IPS-18c (cell line): ENCODE measurements at regions not wholly inside any gene's neighbourhood (a gene's known extent, or its start where the extent isn't known, plus 50 kb on each side); places are given as distances from the start of the nearest gene placed in this dataset.

Experiments used
- H3K4me3 ChIP-seq: 2 replicates; pipeline ENCODE4 v1.7.0; 2013; ENCODE audit warnings: low read depth, mild to moderate bottlenecking, low read length, moderate library complexity; ENCODE audit not compliant: insufficient read depth
- H3K9me3 ChIP-seq: one replicate; pipeline ENCODE4 v1.6.1; 2013; ENCODE audit warnings: mild to moderate bottlenecking, low read length, moderate library complexity; ENCODE audit not compliant: control insufficient read depth, insufficient read depth

DNA sequence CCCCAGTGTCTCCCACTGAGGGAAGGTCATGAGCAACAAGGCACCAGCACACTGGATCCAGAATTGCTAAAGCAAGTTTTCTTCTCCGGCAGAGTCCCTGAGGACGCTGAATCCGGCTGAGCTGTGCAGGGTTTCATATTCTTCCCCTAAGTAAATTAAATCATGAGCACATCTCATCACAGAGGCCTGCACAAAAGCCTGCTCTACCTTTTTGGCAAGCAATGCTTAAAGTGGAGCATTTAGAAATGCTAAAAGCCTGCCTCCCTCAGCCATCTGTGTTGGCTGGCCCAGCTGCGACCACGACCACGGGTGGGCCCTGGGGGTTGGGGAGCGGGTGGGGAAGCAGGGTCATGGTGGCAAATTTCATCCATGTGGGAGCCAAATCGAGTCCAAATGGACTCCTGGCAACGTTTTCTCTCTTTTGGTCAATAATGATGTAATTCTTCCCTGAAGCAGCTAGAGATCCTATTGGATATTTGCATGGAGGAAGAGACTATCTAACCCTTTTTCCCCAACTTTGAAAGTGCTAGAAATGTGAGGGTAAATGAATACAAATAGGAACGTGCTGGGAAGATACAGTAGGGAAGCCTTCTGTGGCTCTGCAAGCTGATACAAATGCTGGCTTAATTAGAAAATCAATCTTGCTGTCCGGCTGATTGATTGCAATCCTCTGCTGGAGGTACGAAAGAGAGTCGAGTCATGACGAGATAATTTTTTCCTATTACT is 532.8 kb upstream of the TBL1XR1 start:
- no peaks in the 10 kb centered on the region for H3K9me3 ChIP-seq
- no peak overlapping the region for H3K4me3 ChIP-seq

DNA sequence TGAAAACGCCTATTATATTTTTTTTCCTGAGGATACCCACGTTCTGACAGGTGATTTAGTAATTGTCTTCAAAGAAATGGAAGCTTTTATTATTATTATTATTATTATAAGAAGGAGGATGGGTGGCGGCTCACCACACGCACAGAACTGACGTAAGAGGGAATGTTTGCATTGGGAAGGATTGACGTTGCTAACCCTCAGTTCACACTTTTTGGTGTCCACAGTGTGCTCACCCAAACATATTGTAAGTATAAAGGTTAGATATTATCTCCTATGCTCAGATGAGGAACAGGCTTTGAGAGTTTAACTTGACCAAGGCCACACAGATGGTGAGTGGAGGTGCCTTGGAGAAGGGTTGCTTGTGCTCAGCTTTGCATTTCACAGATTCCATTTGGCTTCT is 533.5 kb upstream of the TBL1XR1 start:
- Histone ChIP-seq H3K4me3 (no peak overlapping the region), H3K9me3 (no peaks in the 10 kb centered on the region)

DNA sequence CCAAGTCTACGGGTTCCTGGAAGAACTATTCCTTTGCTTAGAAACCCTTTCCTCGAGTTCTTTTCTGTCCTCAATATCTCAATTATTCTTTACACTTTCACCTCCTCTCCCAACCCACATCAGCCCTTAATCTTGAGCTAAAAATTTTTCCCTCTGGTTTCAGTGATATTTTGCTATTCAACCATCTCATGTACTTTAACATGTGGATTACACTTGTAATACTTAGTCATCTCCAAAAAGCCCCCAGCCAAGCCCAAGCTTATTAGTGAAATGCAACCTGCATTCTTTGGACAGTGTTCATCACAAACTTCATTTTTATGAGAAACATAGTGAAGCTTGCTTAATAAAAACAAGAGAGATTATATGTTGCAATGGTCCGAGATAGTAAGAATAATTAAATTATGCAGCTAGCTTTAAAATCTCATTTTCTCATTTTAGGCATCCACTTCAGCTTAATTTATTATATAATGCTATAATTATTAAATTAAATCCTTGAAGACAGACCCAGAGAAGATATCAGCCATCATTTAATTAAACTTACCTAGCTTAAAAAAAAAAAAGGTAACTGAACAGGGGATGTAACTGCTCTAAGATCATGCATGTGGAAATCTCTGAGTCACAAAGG is 534.5 kb upstream of the TBL1XR1 start:
- Histone ChIP-seq H3K4me3 (no peak overlapping the region), H3K9me3 (no peaks in the 10 kb centered on the region)

DNA sequence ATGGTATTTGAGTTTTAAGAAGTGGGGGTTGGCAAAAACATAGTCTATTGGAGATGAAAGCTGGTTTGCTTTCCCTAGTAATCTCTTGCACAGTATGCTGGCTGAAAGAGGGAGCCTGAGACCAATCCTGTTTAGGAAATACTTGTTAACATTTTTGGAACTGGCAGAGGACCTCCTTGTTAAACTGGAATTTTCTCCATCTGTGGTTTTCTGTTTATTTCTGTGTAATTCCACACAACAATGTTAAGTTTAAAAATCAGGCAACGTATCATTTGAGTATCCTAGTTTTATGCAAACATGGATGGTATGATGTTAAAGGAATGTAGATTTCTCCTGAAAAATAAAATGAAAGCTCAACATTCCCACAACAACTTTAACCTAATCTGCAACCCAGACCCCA is 536.0 kb upstream of the TBL1XR1 start:
- H3K4me3 ChIP-seq = no peak overlapping the region
- no peaks in the 10 kb centered on the region for H3K9me3 ChIP-seq

DNA sequence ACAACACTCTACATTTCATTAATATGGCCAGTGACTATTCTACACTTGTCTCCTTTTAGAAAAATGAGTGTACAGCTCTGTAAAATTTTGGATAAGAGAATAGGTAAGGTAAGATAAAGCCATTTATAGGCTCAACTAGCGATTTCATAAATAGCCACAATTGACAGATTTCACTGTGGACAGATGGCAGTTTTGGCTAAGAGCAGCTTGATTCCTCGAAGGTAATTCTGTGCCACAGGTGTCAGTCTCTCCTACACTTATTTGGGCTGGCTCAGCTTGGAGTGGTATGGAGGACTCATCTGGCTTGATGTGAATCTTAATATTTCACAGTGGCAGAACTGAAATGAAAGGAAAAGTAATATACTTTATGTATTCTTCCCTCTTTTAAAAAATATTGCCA is 536.7 kb upstream of the TBL1XR1 start:
- H3K9me3 ChIP-seq = no peaks in the 10 kb centered on the region
- no peak overlapping the region for H3K4me3 ChIP-seq

DNA sequence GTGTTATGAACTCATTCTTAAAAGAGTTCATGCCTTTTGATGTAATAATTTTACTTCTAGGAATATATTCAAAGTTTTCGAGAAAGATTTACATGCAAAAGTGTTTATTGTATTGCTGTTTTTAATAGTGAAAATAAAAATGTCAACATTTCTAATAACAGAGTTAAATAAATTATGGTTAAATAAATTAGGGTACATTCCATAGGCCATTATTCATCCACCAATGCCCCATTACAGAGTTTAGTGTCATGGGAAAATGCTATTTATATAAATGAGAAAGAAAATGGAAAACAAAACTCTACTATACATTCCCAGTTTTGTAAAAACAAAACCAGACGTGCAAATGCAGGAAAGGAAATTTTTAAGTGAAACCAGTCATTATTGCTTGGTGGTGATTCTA is 538.1 kb upstream of the TBL1XR1 start:
- Histone ChIP-seq H3K4me3 (no peak overlapping the region), H3K9me3 (no peaks in the 10 kb centered on the region)

DNA sequence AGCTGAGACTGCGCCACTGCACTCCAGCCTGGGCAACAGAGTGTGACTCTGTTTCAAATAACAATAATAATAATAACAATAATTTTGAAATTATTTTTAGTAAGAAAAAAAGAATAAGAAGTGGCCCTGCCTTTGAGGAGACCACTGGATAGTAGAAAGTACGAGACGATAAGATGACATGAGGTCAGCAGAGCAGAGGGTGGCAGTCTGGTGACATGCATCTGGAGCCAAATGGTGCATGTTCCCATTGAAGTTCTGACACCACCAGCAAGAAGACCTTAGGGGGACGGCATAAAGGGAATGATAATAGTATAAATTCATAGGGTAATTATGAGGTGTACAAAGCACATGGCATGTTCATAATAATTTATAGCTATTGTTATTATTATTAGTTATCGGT is 542.2 kb upstream of the TBL1XR1 start:
- H3K4me3 ChIP-seq = no peak overlapping the region
- no peaks in the 10 kb centered on the region for H3K9me3 ChIP-seq

DNA sequence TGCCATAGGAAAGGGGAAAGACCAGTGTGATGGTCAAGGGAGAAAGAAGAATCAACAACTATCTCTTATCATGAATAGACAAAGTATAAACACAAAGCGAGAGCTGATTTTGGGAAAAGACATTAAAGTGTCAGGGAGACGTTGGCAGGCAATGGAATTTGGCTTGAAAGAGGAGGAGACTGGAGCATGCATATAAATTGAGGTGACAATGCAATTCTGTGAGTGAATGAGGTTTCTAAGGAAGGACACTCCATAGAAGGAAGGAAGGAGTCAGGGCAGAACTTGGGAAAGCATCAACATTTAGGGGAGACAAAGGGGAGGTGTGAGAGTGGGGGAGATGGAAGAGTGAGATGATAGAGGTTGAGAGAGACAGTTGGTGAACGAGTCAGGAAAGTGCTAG is 543.0 kb upstream of the TBL1XR1 start:
- Histone ChIP-seq H3K9me3 (no peaks in the 10 kb centered on the region), H3K4me3 (no peak overlapping the region)

DNA sequence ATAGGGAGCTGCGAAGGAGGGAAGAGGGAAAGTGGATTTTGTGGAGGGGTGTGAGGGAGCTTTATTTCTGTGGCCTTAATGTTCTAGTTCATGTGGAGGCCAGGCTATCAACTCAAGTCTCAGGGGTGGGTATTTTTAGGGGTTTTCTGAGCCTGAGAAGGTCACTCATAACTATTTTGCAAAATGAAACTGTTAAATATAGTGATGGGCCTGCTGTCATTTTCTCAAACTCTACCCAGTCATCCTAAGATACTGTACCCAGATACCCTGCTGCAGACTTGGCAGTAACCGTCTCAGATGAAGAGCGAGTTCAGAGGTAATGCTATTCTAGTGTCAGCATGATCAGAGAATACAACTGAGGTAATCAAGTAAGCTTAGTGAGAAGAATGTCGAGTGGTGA is 545.0 kb upstream of the TBL1XR1 start:
- H3K9me3 ChIP-seq = no peaks in the 10 kb centered on the region
- no peak overlapping the region for H3K4me3 ChIP-seq

DNA sequence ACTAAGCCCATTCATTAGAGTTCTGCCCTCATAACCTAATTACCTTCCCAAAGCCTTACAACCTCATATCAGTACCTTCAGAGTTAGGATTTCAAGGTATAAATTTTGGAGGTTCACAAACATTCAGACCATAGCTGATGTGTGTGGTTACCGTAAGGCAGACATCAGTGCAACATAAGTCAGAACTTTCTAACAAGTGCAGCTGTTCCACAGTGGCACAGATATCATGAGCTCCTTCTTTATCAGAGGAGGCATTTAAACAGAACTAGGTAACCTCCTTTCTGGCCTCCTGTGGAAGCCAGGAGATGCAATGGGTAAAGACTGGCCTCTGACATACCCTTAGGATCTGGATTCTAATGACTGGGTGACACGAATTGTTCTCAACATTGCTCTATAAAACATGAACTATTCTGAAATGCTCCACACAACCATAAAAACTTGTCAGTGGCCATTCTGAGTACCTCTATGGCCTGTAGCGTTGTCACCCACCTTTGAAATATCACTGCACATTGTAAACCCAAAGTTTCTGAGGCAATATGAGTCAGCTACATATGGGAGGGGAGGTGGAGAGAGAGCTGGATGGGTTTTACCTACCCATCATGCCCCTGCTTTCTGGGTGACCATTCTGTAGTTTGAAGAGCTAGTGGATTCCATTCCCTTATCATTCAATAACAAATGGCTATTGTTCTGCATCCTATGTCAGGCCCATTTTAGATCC is 546.0 kb upstream of the TBL1XR1 start:
- Histone ChIP-seq H3K4me3 (no peak overlapping the region), H3K9me3 (peaks cover 2% of the 10 kb centered on the region)

DNA sequence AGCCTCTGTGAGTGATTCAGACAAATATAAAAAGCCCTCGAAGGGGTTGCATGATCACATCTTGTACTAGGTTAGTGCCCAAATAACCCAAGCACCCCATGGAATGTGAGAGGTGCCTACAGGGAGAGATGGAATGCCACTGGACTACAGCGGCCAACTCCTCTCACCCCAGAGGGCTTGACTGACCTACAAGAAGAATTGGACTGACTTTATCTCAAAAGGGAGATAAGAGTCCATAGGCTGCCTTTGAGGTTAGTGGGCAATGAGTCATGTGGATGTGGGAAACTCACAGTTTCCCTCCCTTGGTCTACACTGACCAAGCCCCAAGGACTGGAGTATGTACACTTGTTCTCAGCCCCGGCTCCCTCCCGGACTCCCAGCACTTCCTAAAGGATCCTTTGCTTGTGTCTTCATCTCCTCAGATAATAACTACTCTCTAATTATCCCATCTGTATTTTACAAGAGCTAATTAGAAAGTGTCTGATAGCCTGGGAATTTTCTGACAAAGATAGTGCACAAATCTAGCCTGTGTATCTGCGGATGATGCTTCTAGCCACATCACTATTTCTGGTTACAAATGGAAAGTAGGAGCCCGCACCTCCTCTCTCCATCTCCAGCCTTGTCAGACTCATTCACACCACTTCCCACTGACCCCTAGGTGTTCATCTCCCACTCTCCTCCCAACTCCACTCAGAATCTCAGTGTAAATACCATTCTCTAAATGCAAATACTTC is 547.8 kb upstream of the TBL1XR1 start:
- Histone ChIP-seq H3K4me3 (no peak overlapping the region), H3K9me3 (peaks cover 2% of the 10 kb centered on the region)

DNA sequence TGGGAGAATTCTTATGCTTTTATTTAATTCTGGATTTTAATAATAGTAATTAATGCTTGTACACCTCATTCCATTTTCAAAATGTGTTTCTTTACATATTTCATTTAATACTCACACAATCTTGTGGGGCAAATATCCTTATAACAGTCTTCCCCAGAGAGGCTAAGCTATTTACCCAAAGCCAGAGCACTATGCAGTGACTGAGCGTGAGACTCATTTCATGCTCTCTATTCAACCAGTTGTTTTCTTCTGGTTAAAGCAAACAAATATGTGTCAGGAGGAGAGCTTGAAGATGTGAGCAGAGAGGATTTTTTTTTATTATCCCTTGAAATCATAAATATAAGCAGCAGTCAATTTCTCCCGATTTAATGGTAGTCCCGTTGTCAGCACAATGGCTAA is 548.3 kb upstream of the TBL1XR1 start:
- H3K4me3 ChIP-seq = no peak overlapping the region
- H3K9me3 ChIP-seq = peaks cover 2% of the 10 kb centered on the region

DNA sequence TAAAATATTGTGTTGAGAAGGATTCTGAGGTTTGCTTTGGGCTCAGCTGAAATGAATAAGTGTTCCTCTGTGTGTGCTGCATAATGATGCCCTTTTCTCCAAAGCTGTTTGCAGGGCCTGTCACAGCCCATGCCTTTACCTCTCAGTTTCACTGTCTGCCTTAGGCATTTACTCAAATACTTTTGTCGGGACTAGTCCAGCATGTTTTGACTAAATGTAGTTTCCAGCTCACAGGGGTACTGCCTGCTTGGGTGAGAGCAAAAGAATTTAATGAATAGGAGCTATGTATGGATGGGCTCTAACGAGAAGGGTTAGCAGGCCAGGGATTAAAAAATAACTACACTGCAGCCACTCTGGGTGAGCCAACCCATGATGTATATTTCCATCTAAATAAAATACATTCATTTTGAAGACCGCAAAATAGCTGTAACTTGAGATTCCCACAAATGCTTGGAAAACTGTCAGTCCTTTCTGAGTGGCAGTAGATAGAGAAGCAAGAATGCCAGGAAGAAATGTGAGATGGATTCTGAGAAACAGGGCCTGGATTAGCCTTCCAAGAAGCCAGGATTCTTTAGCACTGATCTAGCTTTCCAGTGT is 549.2 kb upstream of the TBL1XR1 start:
- Histone ChIP-seq H3K4me3 (no peak overlapping the region), H3K9me3 (peaks cover 2% of the 10 kb centered on the region)

DNA sequence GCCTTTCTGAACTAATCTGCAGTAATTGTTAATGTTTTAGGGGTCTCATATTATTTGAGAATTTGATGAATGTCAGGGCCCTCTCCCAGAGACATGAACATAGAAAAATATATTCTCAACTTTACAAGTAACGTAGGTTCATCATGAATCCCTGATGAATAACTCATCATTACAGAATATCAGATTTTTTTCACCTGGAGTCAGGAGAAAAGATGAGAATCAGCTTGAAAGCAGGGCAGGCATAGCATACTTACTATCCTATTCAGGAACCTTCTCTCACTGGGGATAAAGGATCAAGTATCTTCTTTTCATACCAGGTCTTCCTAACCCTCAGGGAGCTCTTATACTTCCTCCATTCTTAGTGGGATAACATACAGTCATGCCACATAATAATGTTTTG is 552.6 kb upstream of the TBL1XR1 start:
- Histone ChIP-seq H3K9me3 (peaks cover 2% of the 10 kb centered on the region), H3K4me3 (no peak overlapping the region)

DNA sequence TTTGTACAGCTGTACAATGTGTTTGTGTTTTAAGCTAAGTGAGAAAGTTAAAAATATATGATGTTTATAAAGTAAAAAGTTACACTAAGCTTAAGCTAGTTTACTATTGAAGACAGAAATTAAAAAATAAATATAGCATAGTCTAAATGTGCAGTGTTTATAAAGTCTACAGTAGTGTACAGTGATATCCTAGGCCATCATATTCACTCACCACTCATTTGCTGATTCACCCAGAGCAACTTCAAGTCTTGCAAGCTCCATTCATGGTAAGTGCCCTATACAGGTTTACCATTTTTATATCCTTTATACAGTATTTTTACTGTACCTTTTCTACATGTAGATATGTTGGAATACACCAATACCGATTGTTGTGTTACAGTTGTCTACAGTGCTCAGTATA is 553.2 kb upstream of the TBL1XR1 start:
- Histone ChIP-seq H3K9me3 (peaks cover 2% of the 10 kb centered on the region), H3K4me3 (no peak overlapping the region)

DNA sequence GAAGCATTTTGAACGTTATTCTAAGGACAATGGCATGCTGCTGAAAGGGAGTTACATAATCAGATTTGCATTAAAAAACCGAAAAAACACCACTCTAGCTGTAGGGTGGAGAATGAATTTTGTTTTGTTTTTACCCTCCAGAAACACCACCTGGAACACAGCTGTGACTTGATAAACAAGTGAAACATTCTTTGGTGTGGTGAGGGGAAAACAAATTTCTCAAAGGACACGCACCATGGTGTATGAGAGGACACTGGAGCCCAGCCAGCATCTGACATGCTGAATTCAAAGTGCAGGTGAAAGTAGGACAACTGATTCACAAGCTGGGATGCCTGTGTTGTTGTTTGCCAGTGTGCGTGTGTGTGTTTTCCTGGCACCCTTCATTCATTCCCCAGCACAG is 554.5 kb upstream of the TBL1XR1 start:
- Histone ChIP-seq H3K4me3 (no peak overlapping the region), H3K9me3 (peaks cover 2% of the 10 kb centered on the region)

DNA sequence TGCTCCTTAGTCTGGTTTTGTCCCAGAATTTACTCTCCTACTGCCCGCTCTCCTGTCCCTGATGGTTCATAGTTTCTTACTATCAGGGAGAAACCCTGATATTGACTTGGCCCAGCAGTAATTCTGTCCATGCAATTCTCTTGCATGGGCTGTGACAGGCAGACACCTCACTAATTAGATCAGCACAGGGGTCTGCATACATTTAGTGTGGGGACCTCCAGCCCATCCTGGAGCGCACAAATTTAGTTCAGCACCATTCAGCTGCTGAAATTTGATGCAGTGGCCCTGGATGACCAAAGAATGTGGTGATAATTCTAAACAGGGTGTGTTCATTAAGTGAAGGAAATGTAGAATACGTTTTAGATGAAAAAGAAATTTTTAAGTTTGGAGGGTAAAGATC is 555.5 kb upstream of the TBL1XR1 start:
- no peak overlapping the region for H3K4me3 ChIP-seq
- H3K9me3 ChIP-seq = peaks cover 6% of the 10 kb centered on the region
